Liver (tissue), 3 donors: ENCODE measurements at regions not wholly inside any gene's neighbourhood (a gene's known extent, or its start where the extent isn't known, plus 50 kb on each side); places are given as distances from the start of the nearest gene placed in this dataset.

Source experiments
- GABPA ChIP-seq, 2 donors: IDR thresholded peaks in 1 of 2; conservative IDR thresholded peaks in 1 of 2; 2 replicates each; pipeline ENCODE4 v1.6.1; 2016; ENCODE audit warnings: antibody characterized with exemption in 2 of 2, mild to moderate bottlenecking in 1 of 2, moderate library complexity in 1 of 2
- JUND ChIP-seq, 2 donors: IDR thresholded peaks; 2 replicates each; pipeline ENCODE4 v1.6.1; 2016; ENCODE audit warnings: antibody characterized with exemption in 2 of 2
- YY1 ChIP-seq: IDR thresholded peaks from 2 replicates; pipeline ENCODE4 v1.6.1; 2016; ENCODE audit warnings: antibody characterized with exemption, mild to moderate bottlenecking
- TF ChIP-seq, protein P1 (sequence below): fragments of 150-350 bp; IDR thresholded peaks from 2 replicates; pipeline ENCODE4 v1.5.1; 2017; ENCODE audit warnings: improper control_type of control experiment, low read depth, low read length; ENCODE audit not compliant: missing input control
- TF ChIP-seq, protein P2 (sequence below): IDR thresholded peaks from 2 replicates; pipeline ENCODE4 v1.6.1; 2016; ENCODE audit warnings: antibody characterized with exemption, mild to moderate bottlenecking
- TF ChIP-seq, protein P3 (sequence below): IDR thresholded peaks from 2 replicates; pipeline ENCODE4 v1.6.1; 2016; ENCODE audit warnings: antibody characterized with exemption
- donor health status: healthy.
- donor health status: healthy.

DNA sequence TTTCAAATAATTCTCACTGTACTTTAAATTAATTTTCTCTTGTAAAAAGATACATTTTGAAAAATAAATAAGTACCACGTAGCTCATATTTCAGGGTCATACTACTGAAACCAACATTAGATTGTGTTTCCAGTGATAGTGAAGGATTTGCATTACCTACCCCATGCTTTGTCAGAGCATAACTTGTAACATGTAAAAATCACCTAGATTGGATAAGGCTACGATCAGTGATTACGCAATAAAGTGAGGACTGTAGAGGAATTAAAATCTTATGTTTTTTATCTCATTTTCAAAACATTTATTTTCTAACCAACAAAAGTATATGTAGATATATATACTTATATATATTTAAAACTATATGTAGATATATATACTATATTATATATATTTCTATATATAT, 89.4 kb upstream of the VRK2 start:
- TF ChIP-seq, protein P1, sequence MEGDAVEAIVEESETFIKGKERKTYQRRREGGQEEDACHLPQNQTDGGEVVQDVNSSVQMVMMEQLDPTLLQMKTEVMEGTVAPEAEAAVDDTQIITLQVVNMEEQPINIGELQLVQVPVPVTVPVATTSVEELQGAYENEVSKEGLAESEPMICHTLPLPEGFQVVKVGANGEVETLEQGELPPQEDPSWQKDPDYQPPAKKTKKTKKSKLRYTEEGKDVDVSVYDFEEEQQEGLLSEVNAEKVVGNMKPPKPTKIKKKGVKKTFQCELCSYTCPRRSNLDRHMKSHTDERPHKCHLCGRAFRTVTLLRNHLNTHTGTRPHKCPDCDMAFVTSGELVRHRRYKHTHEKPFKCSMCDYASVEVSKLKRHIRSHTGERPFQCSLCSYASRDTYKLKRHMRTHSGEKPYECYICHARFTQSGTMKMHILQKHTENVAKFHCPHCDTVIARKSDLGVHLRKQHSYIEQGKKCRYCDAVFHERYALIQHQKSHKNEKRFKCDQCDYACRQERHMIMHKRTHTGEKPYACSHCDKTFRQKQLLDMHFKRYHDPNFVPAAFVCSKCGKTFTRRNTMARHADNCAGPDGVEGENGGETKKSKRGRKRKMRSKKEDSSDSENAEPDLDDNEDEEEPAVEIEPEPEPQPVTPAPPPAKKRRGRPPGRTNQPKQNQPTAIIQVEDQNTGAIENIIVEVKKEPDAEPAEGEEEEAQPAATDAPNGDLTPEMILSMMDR: no peak
- TF ChIP-seq, protein P2, sequence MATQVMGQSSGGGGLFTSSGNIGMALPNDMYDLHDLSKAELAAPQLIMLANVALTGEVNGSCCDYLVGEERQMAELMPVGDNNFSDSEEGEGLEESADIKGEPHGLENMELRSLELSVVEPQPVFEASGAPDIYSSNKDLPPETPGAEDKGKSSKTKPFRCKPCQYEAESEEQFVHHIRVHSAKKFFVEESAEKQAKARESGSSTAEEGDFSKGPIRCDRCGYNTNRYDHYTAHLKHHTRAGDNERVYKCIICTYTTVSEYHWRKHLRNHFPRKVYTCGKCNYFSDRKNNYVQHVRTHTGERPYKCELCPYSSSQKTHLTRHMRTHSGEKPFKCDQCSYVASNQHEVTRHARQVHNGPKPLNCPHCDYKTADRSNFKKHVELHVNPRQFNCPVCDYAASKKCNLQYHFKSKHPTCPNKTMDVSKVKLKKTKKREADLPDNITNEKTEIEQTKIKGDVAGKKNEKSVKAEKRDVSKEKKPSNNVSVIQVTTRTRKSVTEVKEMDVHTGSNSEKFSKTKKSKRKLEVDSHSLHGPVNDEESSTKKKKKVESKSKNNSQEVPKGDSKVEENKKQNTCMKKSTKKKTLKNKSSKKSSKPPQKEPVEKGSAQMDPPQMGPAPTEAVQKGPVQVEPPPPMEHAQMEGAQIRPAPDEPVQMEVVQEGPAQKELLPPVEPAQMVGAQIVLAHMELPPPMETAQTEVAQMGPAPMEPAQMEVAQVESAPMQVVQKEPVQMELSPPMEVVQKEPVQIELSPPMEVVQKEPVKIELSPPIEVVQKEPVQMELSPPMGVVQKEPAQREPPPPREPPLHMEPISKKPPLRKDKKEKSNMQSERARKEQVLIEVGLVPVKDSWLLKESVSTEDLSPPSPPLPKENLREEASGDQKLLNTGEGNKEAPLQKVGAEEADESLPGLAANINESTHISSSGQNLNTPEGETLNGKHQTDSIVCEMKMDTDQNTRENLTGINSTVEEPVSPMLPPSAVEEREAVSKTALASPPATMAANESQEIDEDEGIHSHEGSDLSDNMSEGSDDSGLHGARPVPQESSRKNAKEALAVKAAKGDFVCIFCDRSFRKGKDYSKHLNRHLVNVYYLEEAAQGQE: no peak
- no peak for TF ChIP-seq GABPA (IDR thresholded peaks at IDR 0.05 in 1 of 2, conservative IDR thresholded peaks at IDR 0.05 in 1 of 2)
- no peak for TF ChIP-seq YY1
- TF ChIP-seq, protein P3, sequence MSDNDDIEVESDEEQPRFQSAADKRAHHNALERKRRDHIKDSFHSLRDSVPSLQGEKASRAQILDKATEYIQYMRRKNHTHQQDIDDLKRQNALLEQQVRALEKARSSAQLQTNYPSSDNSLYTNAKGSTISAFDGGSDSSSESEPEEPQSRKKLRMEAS: no peak
- TF ChIP-seq JUND (IDR thresholded peaks at IDR 0.05): no peak
